Cardiac fibroblast (primary cell): ENCODE measurements at regions not wholly inside any gene's neighbourhood (a gene's known extent, or its start where the extent isn't known, plus 50 kb on each side); places are given as distances from the start of the nearest gene placed in this dataset.
"Not testable (repeated sequence)": the region's sequence is repeated elsewhere in the genome, so short reads cannot be mapped to it uniquely, and the experiment has no call there.

Experiments
- DNase-seq, 2 donors: peaks; one replicate each; pipeline versions ENCODE4 v3.0.0 to v3.0.0-alpha.2; 2010; ENCODE audit warnings: low read depth in 2 of 2
- H3K4me3 ChIP-seq, 2 donors: replicated peaks in 1 of 2; 1 replicate in 1 of 2; 2 replicates in 1 of 2; pipeline ENCODE4 v1.5.1; 2011; ENCODE audit warnings: low read depth in 2 of 2, low read length in 2 of 2, mild to moderate bottlenecking in 2 of 2, moderate library complexity in 1 of 2
- CTCF ChIP-seq: IDR thresholded peaks from one replicate; pipeline ENCODE4 v1.5.1; 2011; ENCODE audit warnings: low read depth, mild to moderate bottlenecking, low read length, inconsistent platforms

- TF ChIP-seq CTCF, result no peak
- H3K4me3 ChIP-seq, result no peak overlapping the region
- DNase-seq, result no peak
These were observed 144.8 kb upstream of the MON1B start for GRCh38 chr16:77046206-77046605.

GRCh38 chr16:77048085-77048484 is 142.9 kb upstream of the MON1B start:
- TF ChIP-seq CTCF, result no peak
- DNase-seq, result no peak
- no peak overlapping the region for H3K4me3 ChIP-seq

GRCh38 chr16:77049577-77049976 is 141.4 kb upstream of the MON1B start:
- H3K4me3 ChIP-seq, result no peak overlapping the region
- no peak for TF ChIP-seq CTCF
- no peak for DNase-seq

GRCh38 chr16:77056597-77056996 is 134.4 kb upstream of the MON1B start:
- not testable (repeated sequence) for H3K4me3 ChIP-seq, DNase-seq

GRCh38 chr16:77057161-77057774 is 133.7 kb upstream of the MON1B start:
- no peak overlapping the region for H3K4me3 ChIP-seq
- TF ChIP-seq CTCF, result no peak

GRCh38 chr16:77059446-77059845 is 131.5 kb upstream of the MON1B start:
- H3K4me3 ChIP-seq, result no peak overlapping the region
- peak in 1 of 2 donors; percentile 4 for DNase-seq
- no peak for TF ChIP-seq CTCF

More at GRCh38 chr16:77057161-77057774, 133.7 kb upstream of the MON1B start:
- no peak for DNase-seq

- no peak for DNase-seq
- TF ChIP-seq CTCF, result no peak
- H3K4me3 ChIP-seq, result no peak overlapping the region
These were observed 130.4 kb upstream of the MON1B start for GRCh38 chr16:77060614-77061013.
